Fibroblast of peridontal ligament (primary cell): ENCODE measurements at regions not wholly inside any gene's neighbourhood (a gene's known extent, or its start where the extent isn't known, plus 50 kb on each side); places are given as distances from the start of the nearest gene placed in this dataset.
"Not testable (repeated sequence)": the region's sequence is repeated elsewhere in the genome, so short reads cannot be mapped to it uniquely, and the experiment has no call there.

Source experiments
- DNase-seq: peaks from one replicate; pipeline ENCODE4 v3.0.0-alpha.2; 2010; ENCODE audit errors: extremely low read depth

DNA sequence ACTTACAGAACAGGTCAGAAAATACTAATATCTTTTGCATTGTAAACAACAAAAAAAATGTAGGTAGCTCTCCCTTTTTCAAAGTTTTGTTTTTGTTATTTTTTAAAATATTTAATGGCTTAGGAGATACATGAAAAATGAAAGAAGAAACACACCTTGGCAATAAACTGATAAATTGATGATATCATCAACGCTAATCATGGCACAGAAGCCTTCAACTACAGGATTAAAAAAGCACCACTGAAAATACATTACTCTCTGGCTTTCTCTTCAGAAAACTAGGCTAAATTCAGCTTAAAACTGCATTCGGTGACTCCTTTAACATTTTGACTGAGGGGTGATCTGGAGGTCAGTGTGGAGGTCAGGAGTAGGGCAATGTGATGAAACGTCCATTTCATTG lies 1018.8 kb upstream of the FANCL start:
- DNase-seq: no peak

DNA sequence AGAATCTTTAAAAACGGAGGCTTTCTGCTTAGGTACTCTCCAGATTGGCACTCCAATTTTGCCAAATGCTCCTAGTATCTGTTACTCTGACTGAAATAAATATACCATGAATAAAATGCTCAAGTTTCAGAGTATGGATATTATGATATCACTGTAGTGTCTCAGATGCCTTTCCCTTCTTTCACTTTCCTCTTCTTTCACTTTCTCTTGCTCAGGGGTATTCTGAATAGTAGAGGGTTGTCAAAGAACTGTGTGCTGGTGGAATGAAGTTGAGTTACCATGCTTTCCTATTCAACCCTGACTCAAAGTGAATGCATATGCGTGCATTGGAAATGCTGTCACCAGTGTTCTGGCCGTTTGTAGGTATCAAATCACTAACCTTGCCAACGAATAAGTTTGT lies 1015.2 kb upstream of the FANCL start:
- no peak for DNase-seq

DNA sequence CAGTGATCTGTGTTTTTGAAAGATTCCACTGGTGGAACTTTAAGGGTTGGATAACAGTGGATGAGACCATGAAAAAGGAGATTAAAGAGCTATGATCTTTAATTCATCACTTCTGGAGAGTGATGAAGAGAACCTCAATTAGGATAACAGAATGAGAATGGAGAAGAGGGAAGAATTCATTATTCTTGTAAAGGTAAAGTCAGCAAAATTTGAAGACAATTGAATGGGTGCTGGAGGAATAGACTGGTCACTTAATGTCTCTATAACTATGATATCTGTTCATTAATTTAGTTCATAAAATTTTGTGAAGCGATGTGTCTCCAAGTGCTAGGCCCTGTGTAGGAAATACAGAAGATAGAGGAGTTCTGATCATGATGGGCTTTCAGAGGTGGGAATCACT lies 1013.2 kb upstream of the FANCL start:
- DNase-seq: no peak

DNA sequence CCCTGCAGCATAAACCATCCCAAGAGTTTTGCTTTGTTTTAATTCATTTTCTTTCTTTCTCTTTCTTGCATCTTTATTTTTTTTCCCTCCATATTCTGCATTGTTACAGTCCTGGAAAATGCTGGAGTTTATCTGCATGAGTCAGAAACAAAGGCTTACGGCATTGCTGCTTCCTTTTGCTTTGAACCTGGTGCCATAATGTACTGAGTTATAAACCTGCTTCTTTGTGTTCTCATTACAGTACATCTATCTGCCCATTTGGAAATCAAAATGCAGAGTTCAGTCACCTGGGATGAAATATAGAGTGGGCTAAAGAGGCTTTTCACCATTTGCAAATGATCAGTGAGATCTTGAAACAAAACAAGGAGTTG lies 1009.2 kb upstream of the FANCL start:
- no peak for DNase-seq

DNA sequence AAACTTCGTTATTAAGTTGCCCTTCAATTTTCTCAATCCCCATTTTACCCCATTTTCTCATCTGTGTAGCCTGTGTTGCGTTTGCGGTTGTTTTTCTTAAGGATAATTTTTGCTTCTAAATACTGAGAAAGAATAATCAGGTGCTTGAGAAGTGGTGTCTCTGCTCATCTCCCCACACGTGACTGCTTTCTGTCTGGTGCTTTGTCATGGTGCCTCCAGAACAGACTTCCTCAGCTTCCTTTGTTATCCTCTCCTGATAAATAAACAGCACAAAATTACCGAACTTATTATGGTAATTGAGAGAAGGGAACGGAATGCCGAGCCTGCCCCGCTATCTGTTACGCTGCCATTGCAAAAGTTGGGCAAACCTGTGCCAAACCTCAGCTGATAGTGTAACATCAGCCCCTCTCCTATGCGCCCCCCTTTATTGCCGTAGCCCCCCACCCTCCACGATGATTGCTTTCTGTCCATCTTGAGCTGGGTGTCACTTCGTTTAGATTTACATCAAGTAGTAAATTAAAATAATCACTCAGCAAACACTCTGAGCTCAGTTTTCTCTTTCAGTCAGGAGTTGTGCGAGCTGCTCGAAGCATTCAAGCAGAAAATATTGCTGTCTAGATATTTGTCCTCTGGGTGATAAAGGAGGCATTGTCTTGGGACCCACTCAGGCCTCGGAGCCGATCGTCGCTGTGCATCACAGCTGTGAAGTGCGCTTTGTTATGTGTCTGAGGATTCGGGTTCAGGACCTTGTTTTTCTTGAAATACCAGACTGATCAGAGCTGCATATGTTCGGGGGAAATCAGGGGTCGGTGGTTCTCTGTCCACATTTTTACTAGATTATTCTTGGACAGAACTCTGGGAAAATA lies 1008.5 kb upstream of the FANCL start:
- no peak for DNase-seq

DNA sequence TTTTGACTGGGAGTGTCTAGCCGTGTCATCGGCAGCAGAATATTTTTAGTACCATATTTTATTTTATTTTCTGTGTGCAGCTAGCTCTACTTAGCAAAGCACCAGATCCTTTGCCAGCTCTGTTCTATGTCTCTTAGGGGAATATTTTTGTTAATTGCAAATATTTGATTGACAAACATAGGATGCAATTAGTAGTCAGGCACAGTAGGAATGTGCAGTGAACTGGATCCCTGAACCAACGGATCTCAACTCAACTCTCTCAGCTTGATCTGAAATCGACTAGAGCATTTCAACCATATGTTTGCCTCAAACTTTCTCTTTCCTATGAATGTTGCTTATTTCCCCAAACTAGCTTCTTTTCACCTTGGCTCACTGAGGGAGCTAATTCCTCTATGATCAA lies 998.0 kb upstream of the FANCL start:
- DNase-seq: no peak

DNA sequence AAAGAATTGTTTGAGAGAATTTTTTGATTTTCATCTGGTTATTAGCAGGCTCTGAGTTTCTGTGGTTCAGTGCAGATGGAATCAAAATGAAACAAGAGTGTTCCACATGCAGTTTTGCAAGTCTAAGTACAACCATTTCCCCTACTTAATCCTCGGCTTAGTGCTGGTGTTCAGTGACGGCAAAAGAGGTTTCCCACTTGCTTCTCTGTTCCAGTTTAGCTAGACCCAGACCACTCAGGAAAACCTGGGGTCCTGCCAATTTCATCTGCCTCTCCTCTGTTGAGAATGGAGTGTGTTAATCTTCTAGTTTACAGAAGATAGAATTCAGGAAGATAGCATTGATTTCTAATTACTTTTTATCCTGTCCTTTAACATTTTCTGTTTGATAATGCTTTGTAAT lies 996.2 kb upstream of the FANCL start:
- DNase-seq: no peak

DNA sequence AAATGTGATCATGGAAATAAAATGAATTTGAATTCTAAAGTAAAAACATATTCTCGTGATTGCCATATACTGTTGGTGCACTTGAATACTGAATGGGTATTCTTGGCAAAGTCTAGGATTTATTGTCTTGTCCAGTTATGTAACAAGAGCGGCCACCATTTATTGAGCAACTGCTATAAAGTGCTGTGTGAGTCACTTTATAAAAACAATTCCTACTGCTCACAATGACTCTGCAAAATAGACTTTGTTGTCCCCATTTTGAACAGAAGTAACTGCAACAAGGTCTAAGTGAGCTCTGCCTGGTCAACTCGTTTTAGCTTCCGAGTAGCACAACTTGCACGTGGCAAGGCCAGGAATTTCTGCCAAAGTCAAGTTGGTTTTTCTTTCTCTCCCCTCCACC lies 995.6 kb upstream of the FANCL start:
- DNase-seq: no peak

DNA sequence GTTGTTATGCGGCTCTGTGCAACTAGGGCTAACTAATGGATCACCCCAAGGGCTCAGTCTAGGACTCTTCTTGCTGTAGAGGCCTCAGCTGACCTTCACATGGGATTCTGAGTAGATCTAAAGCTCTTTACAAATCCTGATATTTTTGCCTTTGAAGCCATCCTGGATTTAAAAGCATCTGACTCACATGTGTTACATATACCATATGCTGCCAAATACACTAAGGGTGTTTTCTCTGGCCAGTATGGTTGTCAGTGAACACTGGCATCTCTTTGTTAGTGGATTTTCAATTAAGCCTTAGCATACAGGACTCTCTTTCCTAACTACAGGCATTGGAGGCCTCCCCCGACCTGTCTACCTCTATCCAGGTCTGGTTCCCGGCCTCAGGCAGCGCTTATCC lies 992.8 kb upstream of the FANCL start:
- no peak for DNase-seq

DNA sequence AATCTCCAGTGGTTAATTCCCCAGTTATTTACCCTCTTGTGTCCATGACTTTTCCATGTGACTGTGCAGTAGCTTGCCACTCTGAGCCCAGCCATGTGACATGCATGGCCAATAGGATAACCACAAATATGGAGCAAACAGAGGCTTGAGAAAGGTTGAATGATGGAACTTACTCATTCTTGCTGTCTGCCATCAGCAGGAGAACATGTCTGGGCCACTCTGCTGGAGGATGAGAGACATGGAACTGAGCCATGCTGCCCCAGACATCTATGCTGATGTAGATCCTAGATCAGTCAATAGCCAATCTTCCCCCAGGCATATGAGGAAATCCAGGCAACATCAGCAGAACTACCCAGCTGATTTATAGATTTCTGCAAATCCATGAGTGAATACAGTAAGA lies 992.3 kb upstream of the FANCL start:
- no peak for DNase-seq

DNA sequence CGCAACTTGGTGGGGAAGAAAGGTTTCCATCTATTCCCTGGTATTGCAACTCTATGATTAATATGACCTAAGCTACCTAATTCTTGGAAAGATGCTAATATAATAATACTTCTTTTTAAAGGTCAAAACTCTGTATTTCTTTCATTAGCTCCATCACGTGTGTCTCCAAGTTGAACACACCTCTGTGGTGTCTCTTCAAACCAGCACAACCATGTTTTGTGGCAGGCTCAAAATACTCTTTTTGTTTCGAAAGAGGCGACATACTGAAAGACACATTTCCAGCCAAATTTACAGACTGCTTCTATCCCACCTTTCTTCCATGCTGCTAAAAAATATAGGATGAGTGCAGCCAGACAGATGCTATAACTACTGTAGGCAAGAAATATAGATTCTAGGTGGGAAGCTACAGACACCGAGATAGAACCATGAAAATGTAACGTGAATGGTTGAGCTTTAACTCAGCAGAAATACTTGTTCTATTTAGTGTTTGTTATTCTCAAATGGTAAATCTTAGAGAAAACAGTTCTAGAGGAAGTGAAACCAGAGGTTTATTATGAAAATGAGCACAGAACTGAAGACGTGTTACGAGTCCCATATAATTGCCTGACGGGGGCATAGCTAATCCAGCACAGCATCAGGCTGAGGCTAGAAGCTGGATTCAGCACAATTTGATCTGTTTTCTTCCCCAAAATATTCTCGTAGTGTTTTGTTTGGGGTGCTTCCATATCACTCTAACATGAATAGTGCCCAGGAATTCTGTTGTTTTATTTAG lies 991.5 kb upstream of the FANCL start:
- DNase-seq: no peak

DNA sequence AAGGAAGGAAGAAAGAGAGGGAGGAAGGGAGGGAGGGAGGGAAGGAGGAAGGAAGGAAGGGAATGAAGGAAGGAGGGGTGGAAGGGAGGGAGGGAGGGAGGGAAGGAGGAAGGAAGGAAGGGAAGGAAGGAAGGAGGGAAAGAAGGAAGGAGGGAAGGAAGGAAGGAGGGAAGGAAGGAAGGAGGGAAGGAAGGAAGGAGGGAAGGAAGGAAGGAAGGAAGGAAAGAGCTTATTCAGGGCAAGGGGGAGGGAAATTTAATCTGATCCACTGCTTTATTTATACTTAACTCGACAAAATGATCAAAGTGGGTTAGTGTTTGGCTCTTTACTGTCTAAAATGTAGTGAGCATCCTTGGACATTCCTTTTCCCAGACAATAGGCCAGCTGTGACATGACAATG lies 985.2 kb upstream of the FANCL start:
- not testable (repeated sequence) for DNase-seq

DNA sequence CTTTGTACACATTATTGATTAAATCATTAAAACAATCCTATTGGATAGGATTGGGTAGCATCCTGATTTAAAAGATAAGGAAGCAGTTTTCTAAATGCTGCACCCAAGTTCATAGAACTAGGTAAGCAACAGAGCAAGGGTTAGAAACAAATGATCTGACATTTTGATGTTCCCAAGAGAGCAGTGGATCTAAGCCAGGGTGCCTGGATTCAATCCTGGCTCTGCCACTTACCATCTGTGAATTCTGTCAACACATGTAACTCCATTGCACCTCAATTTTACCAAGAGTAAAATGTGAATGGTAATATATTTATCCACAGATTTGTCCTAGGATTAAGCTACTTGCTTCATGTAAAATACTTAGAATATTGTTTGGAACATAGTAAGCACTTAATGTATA lies 982.6 kb upstream of the FANCL start:
- no peak for DNase-seq

DNA sequence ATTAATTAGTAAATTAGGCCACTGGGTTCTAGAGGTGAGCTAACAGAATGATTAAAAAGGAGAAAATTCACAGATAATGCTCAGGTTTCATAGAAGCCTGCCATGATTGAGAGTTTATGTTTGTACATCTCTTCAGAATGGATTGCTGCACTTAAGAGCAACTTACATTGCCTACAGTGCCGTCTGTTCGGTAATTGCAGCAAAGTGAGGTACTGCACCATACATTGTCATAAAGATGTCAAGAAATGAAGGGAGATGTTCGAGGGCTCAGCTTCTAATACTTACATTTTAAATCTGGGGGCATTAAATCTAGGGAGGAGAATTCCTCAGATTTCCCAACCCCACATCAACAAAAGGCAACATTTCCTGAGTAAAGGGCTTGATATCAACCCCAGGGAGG lies 976.2 kb upstream of the FANCL start:
- no peak for DNase-seq

DNA sequence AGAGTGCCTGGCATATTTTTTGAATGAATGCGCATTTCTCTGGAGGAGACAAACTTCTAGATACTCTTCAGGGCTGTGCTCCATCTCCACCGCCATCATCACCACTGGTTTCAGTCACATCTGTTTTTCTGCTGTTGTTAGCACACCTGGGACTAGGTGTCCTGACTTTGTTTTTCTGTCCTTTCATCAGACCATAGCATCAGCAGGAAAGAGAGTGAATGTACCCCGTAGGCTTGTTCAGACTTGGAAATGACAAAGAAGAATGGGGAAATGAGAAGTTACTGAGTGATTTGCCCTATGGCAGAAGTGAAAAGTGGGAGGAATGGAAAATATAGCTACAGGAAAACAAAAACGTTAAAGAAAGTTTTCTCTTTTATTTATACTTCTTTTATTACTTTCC lies 965.2 kb upstream of the FANCL start:
- no peak for DNase-seq

DNA sequence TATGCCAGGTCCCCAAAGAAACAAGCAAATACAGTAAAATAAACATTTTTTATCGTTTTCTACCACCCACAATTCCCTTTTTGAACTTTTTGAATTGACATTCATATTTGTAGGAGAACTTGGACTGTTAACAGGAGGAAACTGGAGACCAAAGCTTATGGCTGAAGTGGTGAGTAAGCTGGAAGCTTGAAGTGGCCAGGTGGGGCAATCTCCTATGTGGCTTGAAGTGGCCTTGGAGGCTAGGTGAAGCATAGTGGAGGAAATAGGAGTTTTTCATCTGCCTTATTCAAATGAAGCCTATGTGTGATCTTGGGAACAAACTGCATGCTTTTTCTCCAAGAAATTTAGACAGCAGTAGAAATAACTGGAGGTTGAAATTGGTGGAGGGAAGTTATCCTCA lies 962.9 kb upstream of the FANCL start:
- DNase-seq: no peak

DNA sequence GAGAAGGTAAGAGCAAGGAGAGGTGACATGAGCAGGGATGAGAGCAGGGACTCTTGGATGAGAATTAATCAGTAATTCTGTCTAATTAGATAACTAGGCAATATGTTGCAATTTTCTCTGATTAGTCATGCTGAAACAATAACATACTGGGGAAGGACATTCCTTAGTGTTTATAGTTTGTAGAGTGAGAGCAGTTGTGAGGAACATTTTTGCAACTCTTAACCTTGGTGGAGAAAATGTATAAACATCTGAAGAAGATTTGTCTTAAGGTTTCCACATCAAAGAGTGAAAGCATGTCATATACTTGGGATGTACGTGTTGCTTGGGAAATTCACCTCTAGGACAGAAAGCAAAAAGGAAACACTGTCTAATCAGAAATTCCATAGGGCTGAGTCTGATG lies 955.4 kb upstream of the FANCL start:
- no peak for DNase-seq

DNA sequence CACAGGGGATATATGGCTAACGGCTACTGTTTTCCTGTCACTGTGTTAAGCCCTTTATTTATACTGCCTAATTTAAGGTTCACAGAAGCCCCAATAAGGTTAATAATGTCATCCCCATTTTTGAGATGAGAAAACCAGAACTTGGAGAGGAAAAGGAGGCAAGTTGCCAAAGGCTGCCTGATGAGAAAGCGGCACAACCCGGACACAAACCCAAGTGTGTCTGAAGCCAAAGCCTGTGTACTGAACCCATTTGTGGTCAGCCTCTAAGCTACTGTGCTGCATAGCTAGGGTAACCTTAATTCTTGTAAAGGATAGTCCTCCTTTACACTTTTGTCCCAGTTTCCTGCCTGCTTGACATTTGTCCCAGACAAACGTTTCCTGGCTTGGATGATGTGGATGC lies 954.7 kb upstream of the FANCL start:
- no peak for DNase-seq

DNA sequence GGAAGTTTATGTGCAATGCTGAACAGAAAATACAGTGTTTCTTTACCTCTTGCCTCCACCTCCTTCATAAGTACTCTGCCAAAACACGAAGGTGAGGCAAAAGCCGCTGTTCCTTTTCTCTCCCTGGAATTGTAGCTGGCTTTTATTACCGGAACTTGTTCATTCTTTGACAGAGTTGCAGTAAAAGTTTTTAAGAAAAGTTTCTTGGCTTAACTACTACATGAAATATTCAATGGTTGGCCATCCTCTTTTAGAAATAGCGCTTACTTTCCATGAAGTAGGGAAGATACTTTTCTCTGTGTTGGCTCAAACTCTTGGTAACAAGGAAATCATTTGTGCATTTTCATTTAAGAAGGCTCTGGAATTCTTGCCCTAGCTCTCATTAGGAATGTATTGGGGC lies 950.7 kb upstream of the FANCL start:
- no peak for DNase-seq

DNA sequence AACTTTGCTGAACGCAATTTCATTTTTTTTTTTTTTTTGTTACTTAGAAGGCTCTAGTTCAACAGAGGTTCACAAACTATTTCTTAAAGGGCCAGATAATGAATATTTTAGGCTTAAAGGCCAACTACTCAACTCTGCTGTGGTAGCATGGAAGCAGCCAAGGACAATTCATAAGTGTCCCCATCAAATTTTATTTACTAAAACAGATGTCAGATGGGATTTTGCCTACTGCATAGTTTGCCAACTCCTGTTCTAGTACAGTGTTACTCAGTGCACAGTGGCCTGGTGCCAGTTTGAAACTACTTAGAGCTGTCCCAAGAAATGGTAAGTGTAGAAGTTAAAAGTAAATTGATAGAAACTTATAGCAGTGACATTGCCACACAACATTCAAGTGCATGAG lies 949.4 kb upstream of the FANCL start:
- no peak for DNase-seq

DNA sequence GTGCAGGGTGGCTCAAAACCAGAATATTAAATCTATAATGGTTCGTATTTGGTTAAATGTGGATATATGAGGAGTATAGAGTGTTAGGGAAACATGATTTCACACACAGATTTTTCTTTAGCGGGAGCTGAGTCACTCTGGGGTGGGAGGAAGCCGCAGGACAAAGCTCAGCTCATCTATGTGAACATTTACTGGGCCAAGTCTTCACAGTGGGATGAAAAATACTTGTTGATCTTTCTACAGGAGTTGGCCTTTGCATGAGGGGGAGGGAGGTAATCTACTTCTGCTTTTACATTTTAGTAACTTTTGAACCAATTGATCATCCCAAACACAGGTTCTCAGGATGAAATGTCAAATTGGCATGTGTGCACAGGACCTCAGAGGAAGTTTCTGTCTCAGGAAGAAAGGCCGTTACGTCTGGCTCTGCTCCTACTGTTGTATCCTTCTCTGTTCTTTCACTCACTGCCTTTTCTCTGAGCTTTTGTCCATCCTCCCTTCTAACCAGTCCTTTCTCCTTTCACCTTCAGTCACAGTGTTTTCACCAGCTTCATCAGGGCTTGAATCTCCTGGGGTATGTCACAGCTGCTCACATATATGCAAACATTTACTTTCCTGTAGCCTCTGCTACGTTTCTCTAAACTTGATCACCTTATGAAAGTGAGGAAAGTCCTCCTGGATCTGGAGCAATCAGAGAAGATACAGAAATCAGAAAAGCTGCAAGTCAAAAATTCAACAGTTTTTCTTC lies 943.3 kb upstream of the FANCL start:
- no peak for DNase-seq

DNA sequence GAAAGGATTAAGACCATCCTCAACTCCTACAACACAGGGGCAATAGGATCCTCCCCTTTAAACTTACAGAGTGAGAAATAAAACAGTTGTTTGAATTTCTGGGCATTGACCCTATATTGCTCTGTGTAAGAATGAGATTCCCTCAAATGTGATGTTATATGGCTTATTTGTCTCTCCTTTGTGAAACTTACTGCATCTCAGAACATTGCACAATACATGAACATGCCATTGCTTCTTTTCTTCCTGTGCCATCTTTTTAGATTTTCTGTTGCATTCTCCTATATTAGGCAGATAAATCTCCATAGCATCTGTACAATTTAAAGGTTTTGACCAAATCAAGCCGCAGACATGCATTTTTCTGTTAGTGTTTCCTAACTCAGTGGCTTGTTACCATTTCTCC lies 941.9 kb upstream of the FANCL start:
- no peak for DNase-seq

DNA sequence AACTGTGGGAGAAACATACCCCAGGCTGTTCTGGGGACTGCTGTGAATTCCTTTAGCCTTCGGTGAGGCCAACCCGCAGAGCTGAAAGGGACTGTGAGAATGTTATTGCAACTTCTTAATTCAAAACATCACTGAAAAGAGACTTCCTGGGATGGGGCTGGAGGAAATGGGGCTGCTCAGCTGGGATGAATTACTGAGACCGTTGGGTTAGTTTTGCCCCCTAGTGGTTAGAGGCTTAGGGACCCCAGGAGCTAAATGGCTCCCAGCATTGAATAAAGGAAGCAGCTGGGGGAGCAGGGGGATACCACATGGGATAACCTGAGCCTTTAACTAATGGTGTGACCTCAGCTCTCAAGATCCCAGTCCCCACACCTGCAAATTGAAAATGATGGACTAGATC lies 941.1 kb upstream of the FANCL start:
- DNase-seq: peak; percentile 9
